Ovary (tissue), 3 donors: ENCODE measurements at regions not wholly inside any gene's neighbourhood (a gene's known extent, or its start where the extent isn't known, plus 50 kb on each side); places are given as distances from the start of the nearest gene placed in this dataset.

Source experiments
- CTCF ChIP-seq, 3 donors: fragments of 450-650 bp in 2 of 3; fragments of 200-600 bp in 1 of 3; IDR thresholded peaks; one replicate each; pipeline versions ENCODE4 v1.5.1 to v1.8.0; 2016 to 2022; ENCODE audit warnings: antibody characterized with exemption in 3 of 3, mild to moderate bottlenecking in 1 of 3
- EP300 ChIP-seq: sonication (generic); formaldehyde crosslinking; IDR thresholded peaks from one replicate; pipeline ENCODE4 v1.6.1; 2017; ENCODE audit warnings: antibody characterized with exemption
- POLR2A ChIP-seq: fragments of 450-650 bp; IDR thresholded peaks from one replicate; pipeline ENCODE4 v1.6.1; 2017; ENCODE audit warnings: antibody characterized with exemption, mild to moderate bottlenecking, moderate library complexity
- donor health status: DM: no; HTN: no; CAD: no.

DNA sequence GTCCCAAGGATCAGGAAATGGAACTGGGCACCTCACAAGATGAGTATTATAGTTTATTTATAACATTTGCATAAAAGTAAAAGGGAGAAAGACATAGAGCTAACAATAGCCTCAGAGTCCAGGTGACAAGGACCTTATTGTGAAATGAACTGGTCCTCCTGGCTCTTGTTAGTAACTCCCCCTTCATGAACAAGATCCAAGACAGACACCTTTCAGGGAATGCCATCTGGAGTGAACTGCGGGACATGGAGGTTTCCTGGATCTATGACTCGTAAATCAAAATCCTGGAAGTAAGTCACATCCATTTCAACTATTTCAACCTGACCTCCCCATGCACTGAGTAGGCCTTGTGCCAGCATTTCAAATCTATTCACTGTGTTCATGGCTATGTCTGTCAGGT lies 129.5 kb upstream of the GAS1 start:
- TF ChIP-seq POLR2A (no peak), CTCF (IDR thresholded peaks at IDR 0.05) (no peak), EP300 (no peak)
